GM23338 (cell line): ENCODE measurements at regions not wholly inside any gene's neighbourhood (a gene's known extent, or its start where the extent isn't known, plus 50 kb on each side); places are given as distances from the start of the nearest gene placed in this dataset.

Experiments
- CREB1 ChIP-seq: fragments of 250-450 bp; sonication (Bioruptor Pico); IDR thresholded peaks from 2 replicates; pipeline ENCODE4 v1.5.0; 2020; ENCODE audit warnings: low read depth, mild to moderate bottlenecking, moderate library complexity
- EZH2 ChIP-seq: fragments of 200-600 bp; sonication (generic); IDR thresholded peaks from one replicate; pipeline ENCODE4 v1.8.0; 2017; ENCODE audit warnings: antibody characterized with exemption, mild to moderate bottlenecking, low read depth; ENCODE audit not compliant: unreplicated experiment
- POLR2AphosphoS5 ChIP-seq: IDR thresholded peaks from 2 replicates; pipeline ENCODE4 v1.6.1; 2016; ENCODE audit warnings: antibody characterized with exemption, low read depth
- TF ChIP-seq, protein P1 (sequence below), 2 experiments: fragments of 200-600 bp in 1 of 2; sonication (generic) in 1 of 2; conservative IDR thresholded peaks; 2 replicates each; pipeline versions ENCODE4 v1.5.1 to v1.6.1; 2016 to 2017; ENCODE audit warnings: antibody characterized with exemption in 2 of 2, low read depth in 2 of 2, mild to moderate bottlenecking in 2 of 2, moderate library complexity in 1 of 2

DNA sequence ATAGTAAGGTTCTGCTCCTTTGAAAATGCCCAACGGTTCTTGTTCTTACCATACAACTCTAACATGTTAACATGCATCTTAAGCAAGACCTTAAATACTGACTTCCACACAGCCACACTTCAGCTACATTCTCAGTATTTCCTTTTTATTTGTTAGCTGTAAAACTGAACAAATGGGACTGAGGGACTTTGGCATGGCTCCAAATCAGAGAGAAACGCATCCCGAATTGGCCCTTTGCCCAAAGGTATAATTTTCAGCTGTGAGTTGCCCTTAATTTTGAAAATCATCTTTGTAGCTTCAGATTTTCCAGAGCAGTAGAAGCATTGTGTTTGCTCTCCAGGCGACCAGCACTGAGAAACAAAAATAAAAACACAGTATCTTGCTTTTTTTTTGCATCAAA, 56.4 kb downstream of the NEUROD6 start:
- no peak for TF ChIP-seq EZH2
- TF ChIP-seq, protein P1, sequence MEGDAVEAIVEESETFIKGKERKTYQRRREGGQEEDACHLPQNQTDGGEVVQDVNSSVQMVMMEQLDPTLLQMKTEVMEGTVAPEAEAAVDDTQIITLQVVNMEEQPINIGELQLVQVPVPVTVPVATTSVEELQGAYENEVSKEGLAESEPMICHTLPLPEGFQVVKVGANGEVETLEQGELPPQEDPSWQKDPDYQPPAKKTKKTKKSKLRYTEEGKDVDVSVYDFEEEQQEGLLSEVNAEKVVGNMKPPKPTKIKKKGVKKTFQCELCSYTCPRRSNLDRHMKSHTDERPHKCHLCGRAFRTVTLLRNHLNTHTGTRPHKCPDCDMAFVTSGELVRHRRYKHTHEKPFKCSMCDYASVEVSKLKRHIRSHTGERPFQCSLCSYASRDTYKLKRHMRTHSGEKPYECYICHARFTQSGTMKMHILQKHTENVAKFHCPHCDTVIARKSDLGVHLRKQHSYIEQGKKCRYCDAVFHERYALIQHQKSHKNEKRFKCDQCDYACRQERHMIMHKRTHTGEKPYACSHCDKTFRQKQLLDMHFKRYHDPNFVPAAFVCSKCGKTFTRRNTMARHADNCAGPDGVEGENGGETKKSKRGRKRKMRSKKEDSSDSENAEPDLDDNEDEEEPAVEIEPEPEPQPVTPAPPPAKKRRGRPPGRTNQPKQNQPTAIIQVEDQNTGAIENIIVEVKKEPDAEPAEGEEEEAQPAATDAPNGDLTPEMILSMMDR (conservative IDR thresholded peaks at IDR 0.05; ENCODE audit: low read depth in 2 of 2), result no peak
- TF ChIP-seq CREB1 (CRISPR knock-in tag), result no peak
- no peak for TF ChIP-seq POLR2AphosphoS5
